ENCODE measurements at regions not wholly inside any gene's neighbourhood (a gene's known extent, or its start where the extent isn't known, plus 50 kb on each side); places are given as distances from the start of the nearest gene placed in this dataset.

DNA sequence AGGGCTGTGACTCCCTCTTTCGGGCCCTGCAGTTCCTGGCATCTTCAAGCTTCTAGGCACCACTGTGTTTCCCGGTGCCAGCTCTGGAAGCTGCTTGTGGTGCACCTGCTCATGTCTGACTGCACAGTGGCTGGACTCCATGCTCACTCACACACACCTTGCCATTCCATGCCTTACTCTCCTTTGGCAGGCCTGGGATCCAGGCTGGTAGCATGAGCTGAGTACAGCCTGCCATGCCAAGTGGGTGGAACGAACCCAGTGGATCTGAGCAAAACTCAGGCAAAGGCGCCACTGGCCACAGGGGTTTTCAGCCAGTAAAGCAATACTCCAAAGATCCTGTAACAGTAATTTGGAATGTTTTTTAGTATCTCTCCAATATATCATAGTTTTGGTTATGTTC lies 902.7 kb upstream of the USP15 start:
- DNase-seq, result no peak

DNA sequence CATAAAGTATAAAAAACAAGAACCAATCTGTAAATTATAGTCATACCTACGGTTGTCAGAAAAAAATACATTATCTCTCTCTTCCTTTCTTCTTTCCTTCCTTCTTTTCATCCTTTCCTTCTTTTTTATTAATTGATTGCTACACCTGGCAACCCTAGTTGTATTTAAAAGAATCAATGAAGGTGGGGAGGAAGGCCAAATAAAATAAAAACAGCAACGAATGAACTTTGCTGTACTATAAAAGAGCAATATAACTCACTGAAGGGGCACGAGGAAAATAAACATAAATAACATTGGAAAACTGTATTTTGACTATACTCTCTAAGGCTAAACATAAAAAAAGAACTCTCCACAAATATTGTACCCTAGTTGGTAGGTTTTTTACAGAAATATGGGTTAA lies 898.2 kb upstream of the USP15 start:
- no peak for DNase-seq

DNA sequence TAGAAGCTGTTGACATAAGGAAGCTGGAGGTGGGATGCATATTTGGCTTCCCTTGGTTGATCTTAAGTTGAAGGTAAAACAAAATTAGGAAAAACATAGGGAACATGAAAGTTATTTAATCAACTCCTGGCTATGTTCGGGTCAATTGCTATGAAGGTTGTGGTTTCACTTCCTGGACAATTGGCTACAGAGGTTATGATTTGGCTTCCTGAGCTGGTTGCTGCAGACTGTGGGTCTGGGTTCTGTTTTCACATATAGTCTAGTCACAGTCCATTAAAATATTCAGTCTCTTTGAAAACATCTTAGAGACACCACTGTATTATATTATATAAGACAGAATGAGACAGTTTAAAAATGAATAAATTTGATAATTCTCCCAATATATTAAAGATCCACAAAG lies 895.2 kb upstream of the USP15 start:
- no peak for DNase-seq

DNA sequence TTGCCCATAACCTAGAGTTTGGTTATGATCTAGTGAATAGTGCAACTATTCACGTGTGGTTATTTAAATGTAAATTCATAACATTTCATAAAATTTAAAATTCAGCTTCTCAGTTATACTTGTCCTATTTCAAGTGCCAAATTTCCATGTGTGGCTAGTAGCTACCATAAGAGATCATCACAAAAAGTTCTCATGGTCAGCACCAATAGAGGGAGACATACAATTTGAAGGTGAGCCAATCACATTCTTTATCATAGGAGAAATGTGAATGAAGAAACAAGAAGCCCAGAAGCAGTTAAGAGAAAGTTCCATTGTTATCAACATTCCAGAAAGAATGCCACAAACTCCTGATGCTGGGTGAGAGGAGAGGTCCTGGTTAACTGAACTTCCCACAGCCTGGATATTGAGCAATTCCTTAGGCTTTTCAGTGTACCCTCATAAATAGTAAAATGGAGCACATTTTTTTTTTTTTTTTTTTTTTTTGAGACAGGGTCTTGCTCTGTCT lies 892.9 kb upstream of the USP15 start:
- no peak for DNase-seq

DNA sequence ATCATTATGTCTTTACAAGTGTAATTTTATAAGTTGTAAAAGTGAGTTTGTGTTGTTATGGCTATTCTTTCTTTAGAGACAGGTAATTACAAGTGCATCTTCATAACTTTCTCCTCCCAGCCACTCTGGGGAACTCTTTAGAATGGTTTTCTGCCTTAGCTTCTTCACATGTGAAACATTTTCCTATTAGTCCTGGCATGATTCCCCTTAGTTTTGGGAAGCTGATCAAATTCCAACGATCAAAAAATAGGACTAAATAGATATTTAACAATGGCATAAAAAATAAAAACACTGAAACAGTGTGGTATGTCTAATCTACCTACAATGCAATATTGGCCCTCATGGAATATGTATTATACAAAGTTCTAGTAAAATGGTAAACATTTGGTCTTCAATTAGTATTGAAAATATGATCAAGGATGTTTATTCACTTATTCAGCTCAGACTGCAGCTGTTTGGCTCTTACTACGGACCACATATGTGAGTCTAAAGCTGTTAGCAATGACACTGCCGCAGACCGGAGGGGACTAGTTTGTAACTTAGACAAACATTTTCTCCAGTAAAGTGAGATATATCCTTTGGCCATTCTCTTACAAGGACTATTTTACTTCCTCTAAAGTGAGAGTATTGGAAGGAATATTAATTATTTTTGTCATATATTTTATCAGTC lies 890.8 kb upstream of the USP15 start:
- no peak for DNase-seq

DNA sequence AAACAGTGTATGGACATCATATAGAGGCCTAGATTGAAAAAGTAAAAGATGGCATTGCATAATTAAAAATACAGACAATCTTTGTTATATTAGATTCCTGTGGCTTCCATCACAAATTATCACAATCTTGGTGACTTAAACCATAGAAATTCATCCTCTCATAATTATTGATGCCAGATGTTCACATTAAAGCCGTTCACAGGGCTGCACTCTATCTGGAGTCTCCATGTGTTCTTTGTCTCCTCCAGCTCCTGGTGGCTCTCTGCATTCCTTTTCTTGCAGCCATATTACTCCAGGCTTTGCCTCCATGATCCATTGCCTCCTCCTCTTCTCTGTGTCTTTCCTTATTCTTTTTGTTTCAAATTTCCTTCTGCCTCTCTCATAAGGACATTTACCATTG lies 875.7 kb upstream of the USP15 start:
- DNase-seq, result no peak

DNA sequence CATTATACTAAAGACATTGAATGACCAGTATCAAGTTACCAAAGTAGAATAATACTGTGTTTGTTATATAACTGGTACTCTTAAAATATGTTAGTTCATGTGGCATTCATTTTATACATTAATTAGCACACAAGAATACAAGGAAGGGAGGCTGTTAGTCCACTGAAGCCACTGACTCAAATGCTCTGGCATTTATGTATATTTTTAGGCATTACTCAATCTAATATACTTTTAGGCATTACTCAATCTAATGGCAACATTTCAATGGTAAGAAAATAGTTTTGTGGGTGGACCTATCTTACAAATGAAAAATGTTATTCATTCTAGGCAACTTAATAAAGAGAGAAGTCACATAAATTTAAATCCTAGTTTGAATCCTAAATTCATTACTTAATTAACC lies 874.4 kb upstream of the USP15 start:
- no peak for DNase-seq

DNA sequence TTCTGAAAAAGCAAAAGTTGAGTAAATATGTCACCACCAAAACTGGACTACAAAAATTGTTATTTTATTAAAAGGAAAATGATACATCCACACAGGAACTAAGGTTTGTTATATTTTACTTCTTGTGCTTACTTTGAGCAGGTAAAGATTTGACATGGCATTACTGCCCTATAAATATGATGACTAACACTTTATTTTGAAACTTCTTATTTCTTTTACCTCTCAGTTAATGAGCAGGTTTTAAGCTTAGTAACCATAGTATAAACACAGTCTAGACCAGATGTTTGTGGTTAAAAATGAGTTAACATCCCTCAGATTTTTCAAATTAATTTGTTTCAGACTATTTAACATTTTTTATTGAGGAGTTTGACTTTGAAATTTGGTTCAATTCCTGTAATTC lies 862.5 kb upstream of the USP15 start:
- DNase-seq, result no peak

DNA sequence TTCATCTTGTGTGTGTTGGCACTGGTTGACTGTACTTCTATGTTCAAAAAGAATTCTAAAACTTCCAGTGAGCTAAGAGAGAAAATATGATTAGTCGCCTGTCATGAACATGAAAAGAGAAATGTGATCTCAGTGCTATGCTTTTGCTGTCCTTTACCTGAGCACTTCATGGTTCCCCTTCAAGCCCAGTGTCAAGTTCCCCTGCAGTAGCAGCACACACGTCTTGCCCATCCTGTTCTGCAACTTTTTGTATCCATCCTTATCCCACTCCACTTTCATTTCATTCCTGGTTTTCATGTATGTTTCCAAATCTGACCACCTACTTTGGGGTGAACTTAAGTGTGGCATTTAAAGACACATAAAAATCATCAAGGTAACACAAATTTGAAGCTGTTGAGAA lies 848.0 kb upstream of the USP15 start:
- no peak for DNase-seq

DNA sequence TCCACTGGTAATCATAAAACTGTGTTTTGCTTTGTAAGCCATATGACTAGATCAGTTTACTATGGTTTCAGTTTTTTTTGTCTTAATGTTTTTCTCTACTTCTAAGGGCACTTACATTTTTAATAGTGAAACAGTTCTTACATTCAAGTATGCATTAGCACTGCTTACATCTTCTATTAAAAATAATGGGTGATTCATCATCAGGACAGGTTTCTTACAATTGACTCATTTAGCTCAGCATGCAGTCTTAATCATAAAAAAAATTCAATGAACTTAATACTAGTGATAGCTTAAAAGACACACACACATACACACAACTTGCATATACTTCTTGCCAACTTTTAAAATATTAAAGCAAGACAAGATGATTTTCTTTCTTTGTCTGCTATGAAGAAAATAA lies 845.7 kb upstream of the USP15 start:
- DNase-seq, result no peak

DNA sequence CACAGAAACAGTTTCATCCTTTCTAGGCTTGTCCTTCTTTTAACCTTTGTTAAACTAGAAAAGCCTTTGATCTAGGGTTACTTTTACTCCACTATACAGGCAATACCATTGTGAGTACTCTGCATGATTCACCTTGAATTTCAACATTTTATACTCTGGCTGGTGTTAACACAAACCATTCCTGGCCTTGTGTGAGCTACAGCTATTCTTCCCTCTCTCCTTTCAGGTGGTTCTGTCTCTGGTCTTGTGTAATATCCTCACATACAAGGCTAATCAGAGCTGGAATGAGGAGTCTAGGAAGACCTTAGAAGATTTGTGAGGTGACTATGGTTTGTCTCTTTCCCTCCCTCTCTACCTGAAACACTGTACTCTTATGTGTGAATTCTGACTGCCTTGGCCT lies 837.4 kb upstream of the USP15 start:
- no peak for DNase-seq

DNA sequence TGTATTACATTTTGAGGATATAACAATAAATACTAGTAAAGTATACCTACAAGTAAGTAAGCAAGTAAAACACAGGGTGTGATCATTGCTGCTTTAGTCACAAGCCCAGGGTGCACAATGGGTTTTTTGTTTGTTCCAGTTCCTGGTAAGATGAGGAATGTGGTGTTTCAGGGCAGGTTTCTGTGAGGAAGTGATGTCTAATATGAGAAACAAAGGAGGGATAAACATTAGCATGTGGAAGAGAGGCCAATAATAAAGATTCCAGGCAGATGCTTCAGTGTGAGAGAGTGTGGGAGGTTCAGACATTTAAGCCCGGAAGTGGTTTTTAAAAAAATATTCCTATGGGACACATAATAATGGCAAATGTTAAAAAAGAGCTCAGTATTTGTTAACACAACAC lies 808.1 kb upstream of the USP15 start:
- no peak for DNase-seq

DNA sequence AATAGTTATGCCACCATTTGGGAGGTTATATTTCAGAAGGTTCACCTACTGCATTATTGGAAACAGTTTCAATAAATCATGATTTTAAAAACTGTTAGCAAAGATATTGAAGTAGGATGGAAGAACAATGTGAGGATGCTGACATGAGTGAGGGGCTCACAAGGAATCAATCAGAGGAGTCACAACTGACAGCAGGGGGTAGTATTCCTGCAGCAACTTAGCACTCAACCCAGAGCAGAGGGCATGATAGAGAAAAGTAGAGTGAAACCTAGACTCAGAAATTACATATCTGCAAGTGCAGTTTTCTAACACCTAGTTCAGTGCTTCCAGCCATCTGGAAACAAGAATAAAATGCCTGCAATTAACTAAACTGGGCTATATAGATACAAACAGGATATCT lies 772.5 kb upstream of the USP15 start:
- DNase-seq, result no peak

DNA sequence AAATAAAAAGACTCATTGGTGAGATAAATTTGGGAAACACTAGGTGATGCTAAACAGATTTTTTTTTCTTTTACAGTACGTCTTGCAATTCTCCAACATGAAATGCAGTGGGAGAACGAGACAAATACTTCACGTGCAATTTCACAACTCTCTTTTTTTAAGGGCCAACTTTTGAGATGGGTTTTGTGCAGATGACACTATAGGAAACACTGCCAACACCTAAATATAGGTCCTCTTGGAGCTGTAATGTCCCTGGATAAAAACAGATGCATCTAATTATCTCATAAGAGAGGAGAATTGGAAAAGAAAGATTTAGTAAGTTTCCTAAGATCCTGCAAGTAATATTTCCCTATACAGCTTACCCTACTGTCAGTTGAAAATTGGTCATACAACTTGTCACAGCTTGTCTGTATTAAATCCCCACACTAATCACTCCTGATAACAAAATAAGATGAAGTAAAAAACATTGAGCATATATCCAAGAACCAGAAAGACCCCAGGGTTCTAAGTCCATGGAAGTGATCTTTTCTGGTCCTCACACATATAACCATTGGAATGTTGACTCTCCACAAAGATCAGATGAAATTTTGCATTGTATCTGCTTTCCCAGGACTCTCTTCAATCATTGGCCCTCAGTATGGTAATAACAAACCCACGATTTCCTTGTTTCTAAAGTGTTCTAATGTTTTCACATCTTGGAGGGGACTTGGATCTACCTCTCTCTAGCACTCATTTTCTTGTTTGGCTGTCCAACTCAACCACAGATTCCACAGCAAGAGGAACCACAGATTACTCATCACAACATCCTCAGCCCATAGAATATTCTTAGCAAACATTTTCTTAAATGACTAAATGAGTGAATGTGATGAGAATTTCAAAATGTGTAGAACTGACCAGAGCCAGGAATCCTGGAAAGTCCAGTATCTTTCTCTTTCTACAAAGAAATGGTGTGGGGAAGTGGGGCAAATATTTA lies 769.4 kb upstream of the USP15 start:
- DNase-seq, result no peak

DNA sequence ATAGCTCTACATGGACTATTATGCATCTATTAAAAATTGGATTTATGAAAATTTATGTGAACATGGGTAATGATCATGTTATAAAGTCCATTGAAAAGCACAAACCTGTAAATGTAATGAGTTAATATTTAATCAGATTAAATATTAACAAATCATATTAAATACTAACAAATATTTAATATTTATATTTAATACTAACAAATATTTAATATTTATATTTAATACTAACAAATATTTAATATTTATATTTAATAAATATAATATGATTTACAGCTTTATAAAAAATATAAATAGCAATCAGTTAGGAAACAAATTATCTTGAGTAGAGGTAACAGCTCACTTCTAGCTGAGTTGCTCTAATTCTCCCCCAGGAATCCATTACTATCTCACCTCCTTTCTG lies 758.0 kb upstream of the USP15 start:
- no peak for DNase-seq

DNA sequence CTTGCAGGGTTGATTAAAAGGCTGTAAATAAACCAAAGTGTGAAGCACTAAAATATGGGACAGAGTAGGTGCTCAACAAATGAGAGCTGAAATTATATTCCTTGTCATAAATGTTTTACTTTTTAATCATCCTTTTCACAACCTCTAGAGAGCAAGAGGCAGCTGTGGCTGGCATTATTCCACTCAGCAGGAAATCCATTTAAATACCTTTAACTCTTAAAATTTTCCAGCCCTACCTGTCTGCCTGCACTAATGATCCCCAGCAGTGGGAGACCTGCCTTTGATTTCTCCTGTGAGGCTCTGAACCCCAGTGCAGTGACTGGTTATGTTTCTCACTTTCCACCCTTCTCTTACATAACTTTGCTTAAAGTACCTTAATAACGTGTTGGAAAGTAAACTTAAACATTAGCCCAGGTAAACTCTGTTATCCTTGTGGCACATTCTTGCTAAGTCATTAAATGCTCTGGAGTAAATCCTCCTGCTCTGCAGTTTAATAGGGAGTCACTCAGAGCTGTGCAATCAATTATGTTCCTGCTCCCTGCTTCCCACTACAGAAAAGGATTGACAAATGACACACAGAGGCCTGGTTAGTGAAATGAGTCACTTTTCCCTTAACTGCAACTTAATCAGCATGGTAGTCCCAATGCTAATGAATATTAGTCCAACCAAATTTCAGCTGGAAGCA lies 755.7 kb upstream of the USP15 start:
- DNase-seq, result no peak

DNA sequence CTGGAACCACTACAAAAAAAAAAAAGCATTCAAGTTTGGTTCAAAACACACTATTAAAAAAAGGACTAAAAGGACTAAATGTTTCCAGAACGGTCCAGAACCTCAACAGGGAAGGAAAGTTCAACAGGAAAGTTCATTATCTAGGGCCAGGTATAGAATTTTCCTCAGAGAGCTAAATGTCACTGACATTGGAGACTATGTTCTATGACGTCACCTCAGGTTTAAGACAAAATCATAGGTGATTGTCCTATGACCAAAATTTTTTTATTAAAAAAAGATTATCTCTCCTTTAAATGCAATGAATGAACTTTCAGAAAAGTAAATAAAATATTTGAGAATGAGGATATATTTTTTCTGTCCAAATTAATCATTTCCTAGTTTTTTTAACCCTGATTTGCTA lies 746.7 kb upstream of the USP15 start:
- DNase-seq, result no peak

DNA sequence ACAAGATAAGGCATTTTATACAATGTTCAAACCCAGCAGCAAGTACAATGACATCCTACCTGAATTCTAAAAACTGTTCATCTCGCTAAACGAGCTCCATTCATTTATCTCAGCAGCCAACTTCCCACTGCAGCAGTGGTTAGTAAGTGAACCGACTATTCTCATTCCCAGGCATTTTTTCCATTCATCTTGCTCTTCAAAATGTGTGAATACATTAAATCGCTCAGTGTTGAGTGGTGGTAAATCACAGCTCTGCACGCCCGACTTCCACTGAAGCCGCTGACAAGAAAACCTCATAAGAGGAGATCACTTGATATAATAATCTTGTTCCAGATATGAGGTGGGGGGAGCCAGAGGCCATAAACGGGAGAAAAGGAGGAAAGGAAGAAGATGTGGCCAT lies 746.2 kb upstream of the USP15 start:
- no peak for DNase-seq

DNA sequence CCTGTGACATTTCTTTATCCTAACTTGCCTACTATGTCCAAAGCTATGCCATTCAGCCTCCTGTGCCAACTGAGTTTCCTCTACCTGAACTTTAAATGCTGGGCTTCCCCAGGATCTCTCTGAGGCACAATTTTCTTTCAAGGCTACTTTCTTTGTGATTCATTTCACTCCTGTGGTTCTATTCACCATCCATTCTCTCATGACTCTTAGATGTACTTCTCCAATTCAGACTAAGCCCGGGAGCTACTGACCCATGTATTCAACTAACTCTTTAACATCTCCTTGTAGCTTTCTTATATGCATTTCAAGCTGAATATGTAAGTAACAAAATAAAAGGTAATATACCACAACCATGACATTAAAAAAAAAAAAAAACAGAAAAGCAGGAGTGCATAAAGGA lies 738.9 kb upstream of the USP15 start:
- no peak for DNase-seq

DNA sequence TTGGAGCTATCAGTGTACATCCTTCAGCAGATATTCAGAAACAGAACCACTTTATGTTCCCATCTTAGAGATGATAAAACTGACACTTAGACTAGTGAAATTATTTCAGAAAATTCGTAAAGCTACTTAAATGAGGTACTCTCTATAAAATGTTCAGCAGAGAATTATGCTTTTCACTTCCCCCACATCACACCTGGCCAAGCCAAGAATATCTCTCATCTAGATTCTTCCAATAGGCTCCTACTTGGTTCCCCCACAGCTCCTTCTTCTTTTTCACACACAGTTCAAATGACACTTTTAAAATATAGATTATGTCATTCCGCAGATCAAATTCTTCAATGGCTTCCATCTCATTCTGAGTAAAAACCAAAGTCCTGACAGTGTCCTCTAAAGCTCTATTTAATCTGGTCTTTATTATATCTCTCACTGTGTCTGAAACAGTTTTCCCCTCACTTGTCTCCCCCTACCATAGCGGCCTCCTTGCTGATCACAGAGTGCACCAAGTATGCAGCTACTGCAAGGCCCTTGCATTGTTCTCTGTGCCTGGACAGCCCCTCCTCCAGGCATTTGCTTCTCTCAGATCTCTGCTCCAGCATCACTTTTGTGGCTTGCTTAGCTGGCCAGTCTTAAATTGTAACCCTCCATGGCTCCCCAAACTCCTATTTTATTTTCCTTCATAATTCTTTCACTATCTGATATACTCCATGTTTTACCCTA lies 736.8 kb upstream of the USP15 start:
- DNase-seq, result no peak

DNA sequence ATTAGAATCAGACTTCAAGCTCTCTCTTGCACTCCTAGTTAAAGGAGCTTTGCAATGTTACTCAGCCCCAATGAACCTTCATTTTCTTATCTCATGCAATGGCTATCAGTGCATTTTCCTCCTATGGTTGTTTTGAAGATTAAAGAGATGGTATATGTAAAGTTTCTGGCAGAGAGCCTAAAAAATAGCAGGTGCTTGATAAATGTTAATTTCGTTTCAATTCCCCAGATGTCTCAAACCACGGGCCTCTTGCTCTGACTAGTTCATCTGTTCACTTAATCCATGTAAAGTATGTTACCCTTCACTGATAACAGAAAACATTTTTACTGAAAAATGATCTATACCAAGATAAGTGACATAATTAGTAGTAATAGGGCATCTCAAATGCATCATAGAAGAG lies 735.4 kb upstream of the USP15 start:
- no peak for DNase-seq

DNA sequence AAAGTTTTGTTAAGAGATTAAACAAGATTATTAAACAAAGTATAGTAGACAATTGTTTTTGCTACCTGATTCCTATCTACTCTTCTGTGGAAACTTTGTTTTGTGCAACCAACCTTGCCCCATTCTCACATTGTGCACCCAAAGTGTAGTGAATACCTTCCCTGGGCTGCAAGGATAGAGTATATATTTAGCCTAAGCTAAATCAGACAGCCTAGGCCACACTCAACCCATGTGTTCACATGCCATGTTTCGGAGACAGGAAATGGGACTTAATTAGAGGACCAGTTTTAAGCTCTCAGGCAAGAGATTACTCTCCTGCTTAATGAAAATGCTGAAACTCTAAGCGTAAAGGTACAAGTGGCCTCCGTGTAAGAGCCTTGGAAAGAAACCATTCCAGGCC lies 734.9 kb upstream of the USP15 start:
- DNase-seq, result no peak

DNA sequence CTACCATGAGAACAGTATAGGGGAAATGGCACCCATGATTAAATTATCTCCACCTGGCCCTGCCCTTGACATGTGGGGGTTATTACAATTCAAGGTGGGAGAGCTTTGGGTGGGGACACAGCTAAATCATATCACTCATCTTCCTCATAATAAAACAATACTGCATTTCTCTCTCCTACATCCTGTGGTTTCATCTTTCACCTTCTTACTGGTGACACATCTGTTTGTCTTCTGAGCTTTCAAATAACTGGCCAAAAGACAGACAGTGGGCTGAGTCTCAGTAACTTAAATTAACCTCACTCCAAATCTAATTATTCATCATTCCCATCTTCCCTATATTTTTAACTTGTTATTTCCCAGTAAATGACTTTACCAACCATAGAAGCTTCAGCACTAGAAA lies 729.7 kb upstream of the USP15 start:
- no peak for DNase-seq

Data from CD4-positive, alpha-beta T cell treated with Interleukin-17A for 4 hours (primary cell).